Testis (tissue), 2 donors: ENCODE measurements at regions not wholly inside any gene's neighbourhood (a gene's known extent, or its start where the extent isn't known, plus 50 kb on each side); places are given as distances from the start of the nearest gene placed in this dataset.

Experiments used
- DNase-seq: peaks from one replicate; pipeline ENCODE4 v3.0.0-alpha.2; 2019
- H3K27ac ChIP-seq, 2 donors: fragments of 200-600 bp; sonication (generic); one replicate each; pipeline ENCODE4 v1.5.1; 2019
- H3K27me3 ChIP-seq: fragments of 200-600 bp; sonication (generic); one replicate; pipeline ENCODE4 v1.5.1; 2019
- H3K36me3 ChIP-seq: fragments of 200-600 bp; sonication (generic); one replicate; pipeline ENCODE4 v1.5.1; 2017; ENCODE audit warnings: low read depth; ENCODE audit errors: missing control alignments
- H3K4me1 ChIP-seq: fragments of 200-600 bp; sonication (generic); one replicate; pipeline ENCODE4 v1.5.1; 2019
- H3K4me3 ChIP-seq, 2 donors: fragments of 200-600 bp; sonication (generic); one replicate each; pipeline ENCODE4 v1.5.1; 2017 to 2019
- H3K9me3 ChIP-seq: fragments of 200-600 bp; sonication (generic); one replicate; pipeline ENCODE4 v1.5.1; 2017
- POLR2A ChIP-seq: fragments of 450-650 bp; IDR thresholded peaks from one replicate; pipeline ENCODE4 v1.6.1; 2017; ENCODE audit warnings: antibody characterized with exemption, mild to moderate bottlenecking, moderate library complexity
- WGBS, 2 donors: methylation state at CpG; one replicate each; pipeline ENCODE4 v1.1.5; 2018; 5-methylcytosine and 5-hydroxymethylcytosine counted together
- intact Hi-C: fragments of 100-400 bp; cut with DNase I; formaldehyde crosslinking; loops from one replicate; pipeline ENCODE4 v1.15.1; 2023; ENCODE audit warnings: low total_unique reads
- TF ChIP-seq, protein P1 (sequence below), 3 experiments: fragments of 450-650 bp in 2 of 3; fragments of 200-600 bp in 1 of 3; sonication (generic) in 1 of 3; IDR thresholded peaks; one replicate each; pipeline ENCODE4 v1.5.1; 2016 to 2019; ENCODE audit warnings: antibody characterized with exemption in 3 of 3, mild to moderate bottlenecking in 2 of 3, moderate library complexity in 1 of 3

- H3K4me3 ChIP-seq = no peak overlapping the region
- no peaks in the 10 kb centered on the region for H3K36me3 ChIP-seq
- H3K9me3 ChIP-seq = no peaks in the 10 kb centered on the region
- intact Hi-C loops = no loop called here
- 82 to 89% methylated on average over 6 of the region's 6 CpGs for WGBS, 2 donors
- H3K4me1 ChIP-seq = no peaks in the 10 kb centered on the region
- DNase-seq = no peak
- H3K27me3 ChIP-seq = no peaks in the 10 kb centered on the region
- no peak overlapping the region for H3K27ac ChIP-seq
- TF ChIP-seq, protein P1, sequence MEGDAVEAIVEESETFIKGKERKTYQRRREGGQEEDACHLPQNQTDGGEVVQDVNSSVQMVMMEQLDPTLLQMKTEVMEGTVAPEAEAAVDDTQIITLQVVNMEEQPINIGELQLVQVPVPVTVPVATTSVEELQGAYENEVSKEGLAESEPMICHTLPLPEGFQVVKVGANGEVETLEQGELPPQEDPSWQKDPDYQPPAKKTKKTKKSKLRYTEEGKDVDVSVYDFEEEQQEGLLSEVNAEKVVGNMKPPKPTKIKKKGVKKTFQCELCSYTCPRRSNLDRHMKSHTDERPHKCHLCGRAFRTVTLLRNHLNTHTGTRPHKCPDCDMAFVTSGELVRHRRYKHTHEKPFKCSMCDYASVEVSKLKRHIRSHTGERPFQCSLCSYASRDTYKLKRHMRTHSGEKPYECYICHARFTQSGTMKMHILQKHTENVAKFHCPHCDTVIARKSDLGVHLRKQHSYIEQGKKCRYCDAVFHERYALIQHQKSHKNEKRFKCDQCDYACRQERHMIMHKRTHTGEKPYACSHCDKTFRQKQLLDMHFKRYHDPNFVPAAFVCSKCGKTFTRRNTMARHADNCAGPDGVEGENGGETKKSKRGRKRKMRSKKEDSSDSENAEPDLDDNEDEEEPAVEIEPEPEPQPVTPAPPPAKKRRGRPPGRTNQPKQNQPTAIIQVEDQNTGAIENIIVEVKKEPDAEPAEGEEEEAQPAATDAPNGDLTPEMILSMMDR (IDR thresholded peaks at IDR 0.05) = no peak
- TF ChIP-seq POLR2A = no peak
These were observed 157.1 kb upstream of the CCDC150 start for GRCh38 chr2:196482119-196483065.

GRCh38 chr2:196486146-196486545 lies 153.4 kb upstream of the CCDC150 start:
- DNase-seq = peak; percentile 21
- no peaks in the 10 kb centered on the region for H3K36me3 ChIP-seq
- TF ChIP-seq, protein P1 (IDR thresholded peaks at IDR 0.05) = no peak
- no peak for TF ChIP-seq POLR2A
- H3K27ac ChIP-seq = no peak overlapping the region
- H3K4me1 ChIP-seq = no peaks in the 10 kb centered on the region
- H3K9me3 ChIP-seq = no peaks in the 10 kb centered on the region
- 51 to 76% methylated on average over 3 of the region's 3 CpGs for WGBS, 2 donors
- no peaks in the 10 kb centered on the region for H3K27me3 ChIP-seq
- no peak overlapping the region for H3K4me3 ChIP-seq
- intact Hi-C loops = no loop called here

DNA sequence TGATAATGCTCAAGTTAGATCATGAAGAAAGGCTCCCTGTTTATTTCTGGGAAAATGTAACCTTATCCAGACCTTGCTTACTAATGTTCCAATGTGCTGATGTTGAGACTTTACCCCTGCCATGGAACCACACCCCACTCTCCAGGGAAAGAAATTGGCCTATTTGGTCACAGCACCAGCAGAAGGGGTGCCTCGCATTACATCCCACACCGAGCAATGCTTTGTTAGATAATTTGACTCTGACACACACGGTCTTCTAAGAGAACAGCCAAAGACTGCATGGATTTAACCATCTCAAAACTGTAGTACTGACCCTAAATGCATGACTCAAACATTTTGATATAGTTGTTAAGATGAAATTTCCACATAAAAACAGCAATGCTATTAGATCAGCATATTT lies 152.1 kb upstream of the CCDC150 start:
- no peak overlapping the region for H3K4me3 ChIP-seq

DNA sequence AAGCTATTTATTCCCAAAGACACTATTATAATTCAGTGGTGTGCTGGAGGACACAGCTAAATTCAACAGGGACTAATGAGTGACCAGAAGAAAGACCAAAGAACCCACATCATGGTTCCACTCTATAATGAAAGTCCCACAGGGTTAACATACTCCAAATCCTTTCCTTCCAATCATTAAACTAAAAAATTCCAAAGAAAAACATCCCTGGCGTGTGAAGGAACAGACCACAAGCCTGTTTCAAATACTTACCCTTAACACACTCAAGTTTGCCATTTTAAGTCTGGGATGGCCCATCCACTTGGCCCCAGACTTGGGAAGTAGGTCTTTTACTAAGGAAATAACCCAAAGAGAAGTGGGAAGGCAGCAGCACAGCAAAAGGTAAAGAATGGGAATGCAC lies 150.1 kb upstream of the CCDC150 start:
- 29 to 38% methylated on average over 1 of the region's 1 CpG for WGBS, 2 donors
- Histone ChIP-seq H3K9me3 (no peaks in the 10 kb centered on the region), H3K27me3 (no peaks in the 10 kb centered on the region), H3K4me1 (no peaks in the 10 kb centered on the region), H3K36me3 (no peaks in the 10 kb centered on the region), H3K4me3 (no peak overlapping the region), H3K27ac (peak overlapping the region; percentile 3 to 39)
- intact Hi-C loops = no loop called here
- DNase-seq = no peak
- TF ChIP-seq POLR2A = no peak
- TF ChIP-seq, protein P1 (IDR thresholded peaks at IDR 0.05) = no peak

More for the DNA sequence above, 152.1 kb upstream of the CCDC150 start:
- intact Hi-C loops = no loop called here
- no peak overlapping the region for H3K27ac ChIP-seq
- no peaks in the 10 kb centered on the region for H3K9me3 ChIP-seq
- no peaks in the 10 kb centered on the region for H3K36me3 ChIP-seq
- no peak for DNase-seq
- WGBS, 2 donors = 37 to 62% methylated on average over 3 of the region's 3 CpGs
- TF ChIP-seq POLR2A = no peak
- TF ChIP-seq, protein P1 (IDR thresholded peaks at IDR 0.05) = no peak
- H3K4me1 ChIP-seq = no peaks in the 10 kb centered on the region
- no peaks in the 10 kb centered on the region for H3K27me3 ChIP-seq
